Adrenal gland (tissue), 5 donors: ENCODE measurements at regions not wholly inside any gene's neighbourhood (a gene's known extent, or its start where the extent isn't known, plus 50 kb on each side); places are given as distances from the start of the nearest gene placed in this dataset.

ENCODE experiments used
- POLR2A ChIP-seq, 2 donors: fragments of 450-650 bp; IDR thresholded peaks; one replicate each; pipeline ENCODE4 v1.6.1; 2017; ENCODE audit warnings: antibody characterized with exemption in 2 of 2, mild to moderate bottlenecking in 2 of 2, moderate library complexity in 1 of 2
- TF ChIP-seq, protein P1 (sequence below), 6 experiments: fragments of 450-650 bp in 4 of 6; fragments of 200-600 bp in 2 of 6; sonication (generic) in 1 of 6; IDR thresholded peaks; 1 replicate in 5 of 6; 2 replicates in 1 of 6; pipeline versions ENCODE4 v1.5.1 to v1.8.0; 2016 to 2021; ENCODE audit warnings: antibody characterized with exemption in 6 of 6, mild to moderate bottlenecking in 2 of 6, moderate library complexity in 1 of 6
- donor health status: DM: no; HTN: no; CAD: no.

DNA sequence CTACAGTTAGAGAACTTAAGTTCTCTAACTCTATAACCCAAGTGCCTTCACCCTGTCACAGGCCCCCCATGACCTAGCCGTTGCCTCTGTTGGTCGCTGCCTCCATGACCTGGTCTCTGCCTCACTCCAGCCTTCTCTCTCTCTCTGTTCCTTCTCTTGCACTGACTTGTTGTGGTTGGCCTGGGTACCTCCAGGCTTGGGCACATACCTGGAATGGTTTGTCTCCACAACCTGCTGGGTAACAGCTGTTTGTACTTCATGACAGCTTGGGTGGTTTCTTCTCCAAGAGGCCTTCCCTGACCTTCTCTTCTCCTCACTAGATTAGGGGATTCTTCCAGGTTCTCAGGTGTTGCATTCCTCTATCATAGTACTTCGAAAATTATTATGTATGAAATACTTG, 371.6 kb upstream of the USP24 start:
- TF ChIP-seq, protein P1, sequence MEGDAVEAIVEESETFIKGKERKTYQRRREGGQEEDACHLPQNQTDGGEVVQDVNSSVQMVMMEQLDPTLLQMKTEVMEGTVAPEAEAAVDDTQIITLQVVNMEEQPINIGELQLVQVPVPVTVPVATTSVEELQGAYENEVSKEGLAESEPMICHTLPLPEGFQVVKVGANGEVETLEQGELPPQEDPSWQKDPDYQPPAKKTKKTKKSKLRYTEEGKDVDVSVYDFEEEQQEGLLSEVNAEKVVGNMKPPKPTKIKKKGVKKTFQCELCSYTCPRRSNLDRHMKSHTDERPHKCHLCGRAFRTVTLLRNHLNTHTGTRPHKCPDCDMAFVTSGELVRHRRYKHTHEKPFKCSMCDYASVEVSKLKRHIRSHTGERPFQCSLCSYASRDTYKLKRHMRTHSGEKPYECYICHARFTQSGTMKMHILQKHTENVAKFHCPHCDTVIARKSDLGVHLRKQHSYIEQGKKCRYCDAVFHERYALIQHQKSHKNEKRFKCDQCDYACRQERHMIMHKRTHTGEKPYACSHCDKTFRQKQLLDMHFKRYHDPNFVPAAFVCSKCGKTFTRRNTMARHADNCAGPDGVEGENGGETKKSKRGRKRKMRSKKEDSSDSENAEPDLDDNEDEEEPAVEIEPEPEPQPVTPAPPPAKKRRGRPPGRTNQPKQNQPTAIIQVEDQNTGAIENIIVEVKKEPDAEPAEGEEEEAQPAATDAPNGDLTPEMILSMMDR (IDR thresholded peaks at IDR 0.05), result no peak
- no peak for TF ChIP-seq POLR2A (IDR thresholded peaks at IDR 0.05)
